Endodermal cell (in vitro differentiated cells): ENCODE measurements at regions not wholly inside any gene's neighbourhood (a gene's known extent, or its start where the extent isn't known, plus 50 kb on each side); places are given as distances from the start of the nearest gene placed in this dataset.
A peak's percentile ranks its signal among the peaks of the same experiment; 100 is the strongest.

Source experiments
- DNase-seq: peaks from one replicate; pipeline ENCODE4 v3.0.0-alpha.2; 2017
- H3K27ac ChIP-seq: 2 replicates; pipeline ENCODE4 v1.5.1; 2013; ENCODE audit warnings: mild to moderate bottlenecking, low read depth, low read length, moderate library complexity
- H3K27me3 ChIP-seq: 2 replicates; pipeline ENCODE4 v1.6.1; 2013; ENCODE audit warnings: mild to moderate bottlenecking, low read length, moderate library complexity; ENCODE audit not compliant: insufficient read depth, control insufficient read depth, poor library complexity, severe bottlenecking
- H3K36me3 ChIP-seq: 2 replicates; pipeline ENCODE4 v1.7.0; 2013; ENCODE audit warnings: mild to moderate bottlenecking, low read length, moderate library complexity; ENCODE audit not compliant: control insufficient read depth, insufficient read depth
- H3K4me1 ChIP-seq: one replicate; pipeline ENCODE4 v1.7.0; 2013; ENCODE audit warnings: low read length; ENCODE audit not compliant: control insufficient read depth, insufficient read depth
- H3K4me3 ChIP-seq: 2 replicates; pipeline ENCODE4 v1.5.1; 2013; ENCODE audit warnings: mild to moderate bottlenecking, low read length, moderate library complexity
- H3K9ac ChIP-seq: 2 replicates; pipeline ENCODE4 v1.6.1; 2013; ENCODE audit warnings: mild to moderate bottlenecking, low read length, moderate library complexity; ENCODE audit not compliant: poor library complexity, severe bottlenecking; ENCODE audit errors: extremely low read depth
- H3K9me3 ChIP-seq: 2 replicates; pipeline ENCODE4 v1.6.1; 2013; ENCODE audit warnings: mild to moderate bottlenecking, low read length, moderate library complexity; ENCODE audit not compliant: control insufficient read depth
- H3K27ac Mint-ChIP-seq: 2 replicates; pipeline ENCODE4 v1.8.0; 2020; ENCODE audit warnings: mixed read lengths
- H3K27me3 Mint-ChIP-seq: 2 replicates; pipeline ENCODE4 v1.8.0; 2021; ENCODE audit warnings: mild to moderate bottlenecking, mixed read lengths; ENCODE audit not compliant: insufficient read depth
- H3K36me3 Mint-ChIP-seq: 2 replicates; pipeline ENCODE4 v1.8.0; 2020; ENCODE audit warnings: low read depth, mixed read lengths
- H3K4me1 Mint-ChIP-seq: 2 replicates; pipeline ENCODE4 v1.8.0; 2020; ENCODE audit warnings: mixed read lengths
- H3K4me3 Mint-ChIP-seq: 2 replicates; pipeline ENCODE4 v1.8.0; 2020; ENCODE audit warnings: mild to moderate bottlenecking, moderate library complexity, mixed read lengths
- H3K9me3 Mint-ChIP-seq: 2 replicates; pipeline ENCODE4 v1.8.0; 2020; ENCODE audit warnings: mild to moderate bottlenecking, mixed read lengths
- WGBS, 2 experiments: methylation state at CpG; one replicate each; pipeline versions ENCODE4 v1.1.5 to v1.1.7; 2013; ENCODE audit warnings: missing lambda C conversion rate in 2 of 2, mixed read lengths in 1 of 2; ENCODE audit not compliant: insufficient coverage in 1 of 2, insufficient read length in 1 of 2; 5-methylcytosine and 5-hydroxymethylcytosine counted together
- TF ChIP-seq, protein P1 (sequence below): fragments of 200-600 bp; sonication (generic); conservative IDR thresholded peaks from 2 replicates; pipeline ENCODE4 v1.5.0; 2021; ENCODE audit warnings: antibody characterized with exemption, mild to moderate bottlenecking

GRCh38 chr13:78826312-78826711 is 167.4 kb upstream of the OBI1 start:
- H3K9me3 Mint-ChIP-seq = no peaks in the 10 kb centered on the region
- H3K9me3 ChIP-seq = no peaks in the 10 kb centered on the region
- no peaks in the 10 kb centered on the region for H3K4me1 Mint-ChIP-seq
- H3K27ac ChIP-seq = no peak overlapping the region
- H3K36me3 ChIP-seq = no peaks in the 10 kb centered on the region
- DNase-seq = no peak
- no peaks in the 10 kb centered on the region for H3K4me1 ChIP-seq
- H3K9ac ChIP-seq = no peak overlapping the region
- WGBS, 2 experiments = no CpG with 5 or more reads among the region's 1 CpG
- TF ChIP-seq, protein P1, sequence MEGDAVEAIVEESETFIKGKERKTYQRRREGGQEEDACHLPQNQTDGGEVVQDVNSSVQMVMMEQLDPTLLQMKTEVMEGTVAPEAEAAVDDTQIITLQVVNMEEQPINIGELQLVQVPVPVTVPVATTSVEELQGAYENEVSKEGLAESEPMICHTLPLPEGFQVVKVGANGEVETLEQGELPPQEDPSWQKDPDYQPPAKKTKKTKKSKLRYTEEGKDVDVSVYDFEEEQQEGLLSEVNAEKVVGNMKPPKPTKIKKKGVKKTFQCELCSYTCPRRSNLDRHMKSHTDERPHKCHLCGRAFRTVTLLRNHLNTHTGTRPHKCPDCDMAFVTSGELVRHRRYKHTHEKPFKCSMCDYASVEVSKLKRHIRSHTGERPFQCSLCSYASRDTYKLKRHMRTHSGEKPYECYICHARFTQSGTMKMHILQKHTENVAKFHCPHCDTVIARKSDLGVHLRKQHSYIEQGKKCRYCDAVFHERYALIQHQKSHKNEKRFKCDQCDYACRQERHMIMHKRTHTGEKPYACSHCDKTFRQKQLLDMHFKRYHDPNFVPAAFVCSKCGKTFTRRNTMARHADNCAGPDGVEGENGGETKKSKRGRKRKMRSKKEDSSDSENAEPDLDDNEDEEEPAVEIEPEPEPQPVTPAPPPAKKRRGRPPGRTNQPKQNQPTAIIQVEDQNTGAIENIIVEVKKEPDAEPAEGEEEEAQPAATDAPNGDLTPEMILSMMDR = no peak
- H3K4me3 ChIP-seq = no peak overlapping the region
- H3K27me3 ChIP-seq = peaks cover 76% of the 10 kb centered on the region
- H3K4me3 Mint-ChIP-seq = no peak overlapping the region
- no peaks in the 10 kb centered on the region for H3K36me3 Mint-ChIP-seq
- peaks cover 37% of the 10 kb centered on the region for H3K27me3 Mint-ChIP-seq
- H3K27ac Mint-ChIP-seq = no peak overlapping the region

DNA sequence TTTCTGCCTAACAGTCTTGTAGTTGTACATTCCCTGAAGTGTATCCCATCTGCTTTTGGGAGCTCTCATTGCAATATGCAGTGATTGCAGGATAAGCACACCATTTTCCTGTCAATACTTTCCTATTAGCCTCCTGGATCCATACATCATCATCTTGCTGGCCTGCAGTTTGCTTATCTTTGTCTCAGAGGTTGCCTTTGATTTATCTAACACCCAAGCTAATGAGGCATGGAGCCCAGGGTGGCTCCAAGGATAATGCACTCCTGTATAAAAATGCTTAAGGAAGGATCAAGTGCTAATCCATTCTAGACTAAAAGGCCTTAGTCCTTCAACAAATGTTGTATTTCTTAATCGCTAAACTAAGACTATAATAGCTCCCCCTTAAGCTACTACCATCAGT is 161.6 kb upstream of the OBI1 start:
- Mint-ChIP-seq H3K36me3 (no peaks in the 10 kb centered on the region), H3K4me1 (no peaks in the 10 kb centered on the region), H3K27me3 (peaks cover 52% of the 10 kb centered on the region), H3K4me3 (no peak overlapping the region), H3K27ac (no peak overlapping the region), H3K9me3 (no peaks in the 10 kb centered on the region)
- no peaks in the 10 kb centered on the region for H3K9me3 ChIP-seq
- H3K4me3 ChIP-seq = no peak overlapping the region
- H3K9ac ChIP-seq = no peak overlapping the region
- H3K27me3 ChIP-seq = peaks cover 95% of the 10 kb centered on the region
- H3K36me3 ChIP-seq = no peaks in the 10 kb centered on the region
- H3K27ac ChIP-seq = no peak overlapping the region
- H3K4me1 ChIP-seq = no peaks in the 10 kb centered on the region
- DNase-seq = no peak
- WGBS, 2 experiments = 87% methylated on average over 1 of the region's 1 CpG; no CpG with 5 or more reads in 1 of the 2 experiments
- TF ChIP-seq, protein P1 = no peak

- Mint-ChIP-seq H3K27ac (no peak overlapping the region), H3K9me3 (no peaks in the 10 kb centered on the region), H3K36me3 (no peaks in the 10 kb centered on the region), H3K4me1 (no peaks in the 10 kb centered on the region), H3K4me3 (no peak overlapping the region), H3K27me3 (peaks cover 36% of the 10 kb centered on the region)
- Histone ChIP-seq H3K4me3 (no peak overlapping the region), H3K27me3 (peaks cover 87% of the 10 kb centered on the region), H3K9me3 (no peaks in the 10 kb centered on the region), H3K4me1 (no peaks in the 10 kb centered on the region), H3K27ac (no peak overlapping the region), H3K36me3 (no peaks in the 10 kb centered on the region), H3K9ac (no peak overlapping the region)
- WGBS, 2 experiments = 86 to 92% methylated on average over 15 of the region's 15 CpGs
- peak; percentile 51 for DNase-seq
- TF ChIP-seq, protein P1 = no peak
Observed at GRCh38 chr13:78816592-78816991, 157.6 kb upstream of the OBI1 start.
